KBM-7 (cell line): ENCODE measurements at regions not wholly inside any gene's neighbourhood (a gene's known extent, or its start where the extent isn't known, plus 50 kb on each side); places are given as distances from the start of the nearest gene placed in this dataset.
A peak's percentile ranks its signal among the peaks of the same experiment; 100 is the strongest.

Experiments used
- DNase-seq: peaks from one replicate; pipeline ENCODE4 v3.0.0-alpha.2; 2015
- in situ Hi-C: fragments of 300-500 bp; cut with MboI; formaldehyde crosslinking; loops from 2 replicates; pipeline ENCODE4 v1.14.3; 2020; ENCODE audit warnings: low sequenced_read_pairs, low pct_unique_long_range_greater_than_20kb, mixed read lengths

DNA sequence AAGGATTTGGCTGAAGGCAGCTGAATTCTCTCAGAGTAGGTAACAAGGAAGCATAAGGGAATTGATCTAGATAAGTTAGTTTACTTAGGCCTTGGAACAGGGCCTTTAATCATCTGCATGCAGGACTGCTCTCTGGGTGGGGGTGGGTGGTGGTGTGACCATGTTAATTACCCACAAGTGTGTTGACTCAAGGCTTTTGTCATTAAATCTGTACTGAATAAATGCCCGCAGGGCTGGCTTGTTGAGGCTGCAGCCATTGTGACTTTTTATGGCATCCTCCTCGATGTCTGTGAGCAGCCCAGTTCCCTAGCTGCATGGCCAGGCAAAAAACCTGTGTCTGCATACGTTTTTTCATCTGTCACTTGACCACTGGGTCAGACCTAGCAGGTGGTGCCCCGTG is 63.5 kb upstream of the ASCC3 start:
- in situ Hi-C loops: no loop called here
- DNase-seq: no peak

DNA sequence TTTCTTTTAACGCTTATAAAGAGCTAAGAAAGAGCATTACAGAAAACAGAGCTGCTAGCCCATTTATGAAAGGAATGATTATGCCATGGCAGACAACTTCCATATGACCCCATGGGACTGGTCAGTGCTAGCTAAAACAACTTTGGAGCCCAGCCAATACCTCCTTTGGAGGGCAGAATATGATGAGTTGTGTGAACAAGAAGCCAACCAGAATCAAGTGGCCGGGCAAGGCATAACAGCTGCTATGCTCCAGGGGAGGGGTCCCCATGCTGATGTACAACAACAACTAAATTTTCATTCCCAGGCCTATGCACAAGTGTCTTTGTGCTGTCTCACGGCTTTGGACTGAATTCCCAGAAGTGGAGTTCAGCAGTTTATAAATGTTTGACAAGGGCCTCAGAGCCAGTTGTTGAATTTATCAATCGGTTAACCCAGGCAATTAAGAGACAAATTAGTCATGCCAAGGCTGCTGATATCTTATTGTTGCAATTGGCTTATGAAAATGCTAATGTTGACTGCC is 65.0 kb upstream of the ASCC3 start:
- in situ Hi-C loops: no loop called here
- DNase-seq: no peak

DNA sequence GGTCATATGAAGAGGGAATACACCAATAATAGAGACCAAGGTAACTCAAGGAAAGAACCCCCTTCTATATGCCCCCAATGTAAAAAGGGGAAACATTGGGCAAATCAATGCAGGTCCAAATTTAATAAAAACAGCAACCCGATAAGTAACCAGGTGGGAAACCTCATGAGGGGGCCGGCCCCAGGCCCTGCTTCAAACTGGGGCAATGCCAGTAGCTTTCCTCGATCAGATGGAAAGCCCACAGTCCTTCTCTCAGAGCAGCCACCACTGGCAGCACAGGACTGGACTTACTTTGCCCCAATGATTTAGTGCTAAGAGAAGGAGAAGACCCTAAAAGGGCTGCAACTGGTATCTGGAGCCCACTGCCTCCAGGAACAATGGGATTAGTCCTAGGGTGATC is 65.6 kb upstream of the ASCC3 start:
- in situ Hi-C loops: no loop called here
- DNase-seq: no peak

DNA sequence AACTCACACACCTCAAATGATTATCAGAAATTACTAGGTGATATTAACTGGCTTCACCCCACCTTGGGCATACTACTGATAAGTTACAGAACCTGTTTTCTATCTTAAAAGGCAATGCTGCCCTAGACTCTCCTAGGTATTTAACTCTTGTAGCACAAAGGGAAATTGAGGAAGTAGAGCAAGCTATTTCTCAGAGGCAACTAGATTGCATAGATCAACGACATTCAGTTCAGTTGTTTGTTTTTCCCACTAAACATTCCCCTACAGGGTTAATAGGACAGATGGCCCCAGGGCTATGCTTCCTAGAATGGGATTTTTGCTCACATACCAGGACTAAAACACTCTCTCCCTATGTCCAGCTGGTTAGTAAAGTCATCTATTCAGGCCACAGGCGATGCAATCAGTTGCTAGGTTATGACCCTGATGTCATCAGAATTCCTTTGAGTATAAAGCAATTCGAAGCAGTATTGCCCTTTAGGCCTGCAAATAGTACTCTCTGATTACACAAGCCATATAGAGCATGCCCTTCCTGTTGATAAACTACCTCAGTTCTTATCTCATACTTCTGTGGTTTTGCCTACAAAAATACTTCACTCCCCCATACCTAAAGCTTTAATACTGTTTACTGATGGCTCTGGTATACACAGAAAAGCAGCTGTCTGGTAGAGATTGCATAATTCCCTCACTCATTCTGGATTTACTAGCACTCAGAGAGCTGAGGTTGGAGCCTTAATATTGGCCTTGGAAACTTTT is 67.4 kb upstream of the ASCC3 start:
- in situ Hi-C loops: no loop called here
- peak; percentile 20 for DNase-seq

DNA sequence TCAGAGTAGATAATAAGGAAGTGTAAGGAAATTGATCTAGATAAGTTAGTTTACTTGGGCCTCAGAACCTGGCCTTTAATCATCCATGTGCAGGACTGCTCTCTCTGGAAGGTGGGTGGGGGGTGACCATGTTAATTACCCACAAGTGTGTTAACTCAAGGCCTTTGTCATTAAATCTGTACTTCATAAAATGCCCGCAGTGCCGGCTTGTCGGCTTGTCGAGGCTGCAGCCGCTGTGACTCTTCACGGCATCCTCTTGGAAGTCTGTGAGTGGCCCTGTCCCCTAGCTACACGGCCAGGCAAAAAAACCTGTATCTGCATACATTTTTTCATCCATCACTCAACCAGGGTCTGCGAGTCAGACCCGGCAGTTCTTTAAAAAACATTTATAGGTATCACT is 70.9 kb upstream of the ASCC3 start:
- in situ Hi-C loops: no loop called here
- no peak for DNase-seq

DNA sequence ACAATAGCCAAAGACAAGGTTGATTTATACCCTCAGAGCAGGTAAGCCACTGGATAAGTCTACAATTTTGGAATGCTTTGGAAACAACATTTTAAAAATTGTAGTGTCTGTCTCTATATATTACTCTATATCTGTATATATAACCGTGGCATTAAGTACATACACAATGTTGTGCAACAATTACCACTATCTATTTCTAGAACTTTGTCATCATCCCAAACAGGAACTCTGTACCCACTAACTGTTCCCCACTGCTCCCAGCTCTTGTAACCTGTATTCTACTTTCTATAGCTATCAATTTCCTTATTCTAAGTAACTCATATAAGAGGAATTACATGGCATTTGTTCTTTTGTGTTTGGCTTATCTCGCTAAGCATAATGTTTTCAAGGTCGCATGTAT is 78.2 kb upstream of the ASCC3 start:
- in situ Hi-C loops: no loop called here
- DNase-seq: no peak

DNA sequence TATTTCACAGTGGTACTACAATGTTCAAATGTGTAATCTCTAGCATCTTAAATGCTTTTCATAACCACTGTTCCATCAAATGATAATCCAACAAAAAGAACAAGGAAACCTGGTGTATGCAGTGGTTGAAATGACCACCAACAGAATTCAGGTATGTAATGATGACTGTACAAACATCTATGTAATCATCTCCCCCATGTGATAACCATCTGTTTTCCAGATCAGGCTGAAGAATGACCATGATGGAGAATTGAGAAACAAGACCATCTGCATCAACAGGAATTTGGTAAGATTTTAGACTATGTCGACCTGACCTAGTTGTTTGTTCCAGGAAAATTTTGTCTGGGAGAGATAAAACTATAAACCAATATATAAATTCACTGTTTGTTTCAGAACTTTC is 81.3 kb upstream of the ASCC3 start:
- no peak for DNase-seq
- in situ Hi-C loops: no loop called here

DNA sequence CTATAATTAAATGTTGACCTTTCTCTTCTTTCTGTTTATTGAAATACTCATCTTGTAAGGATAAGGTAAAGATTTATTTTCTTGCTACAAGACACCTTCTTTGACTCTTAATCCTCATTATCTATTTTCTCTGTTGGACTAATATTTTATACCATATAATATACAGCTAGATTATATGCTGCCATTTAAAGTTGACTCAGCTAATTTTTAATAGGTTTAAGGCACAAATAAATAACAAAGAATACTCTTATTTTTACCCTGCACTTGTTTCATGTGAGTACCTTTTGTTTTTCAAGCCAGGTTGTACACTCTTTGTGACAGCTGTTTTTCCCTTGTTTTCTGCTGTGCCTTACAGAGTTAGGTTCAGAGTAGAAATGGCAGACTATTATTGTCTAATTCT is 83.9 kb upstream of the ASCC3 start:
- in situ Hi-C loops: no loop called here
- no peak for DNase-seq

DNA sequence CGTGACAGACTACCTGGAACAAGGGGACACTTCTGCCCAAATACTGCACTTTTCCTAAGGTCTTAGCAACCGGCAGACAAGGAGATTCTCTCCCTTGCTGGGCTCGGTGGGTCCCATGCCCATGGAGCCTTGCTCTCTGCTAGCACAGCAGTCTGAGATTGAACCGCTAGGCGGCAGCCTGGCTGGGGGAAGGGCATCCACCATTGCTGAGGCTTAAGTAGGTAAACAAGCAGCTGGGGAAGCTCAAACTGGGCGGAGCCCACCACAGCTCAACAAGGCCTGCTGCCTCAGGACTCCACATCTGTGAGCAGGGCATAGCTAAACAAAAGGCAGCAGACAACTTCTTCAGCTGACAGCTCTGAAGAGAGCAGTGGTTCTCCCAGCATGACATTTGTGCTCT is 87.8 kb upstream of the ASCC3 start:
- no peak for DNase-seq
- in situ Hi-C loops: no loop called here

DNA sequence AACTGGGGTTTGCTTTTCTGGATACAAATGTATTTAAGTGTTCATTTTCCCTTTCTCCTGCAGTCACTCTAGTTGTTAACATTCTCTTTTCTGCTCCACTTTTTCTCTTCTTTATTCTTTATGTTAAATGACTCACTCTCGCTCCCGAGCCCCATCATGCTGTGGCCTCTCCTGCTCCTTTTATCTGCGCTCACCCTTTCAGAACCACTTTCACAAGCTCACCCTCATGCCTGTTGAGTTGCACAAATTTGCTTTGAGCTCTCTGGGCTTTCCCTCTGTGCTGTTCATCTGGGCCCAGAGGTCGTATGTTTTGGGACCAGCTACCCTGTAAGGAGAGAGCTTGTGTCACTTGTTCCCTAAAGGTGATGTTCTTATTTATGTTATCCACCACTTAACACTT is 98.1 kb upstream of the ASCC3 start:
- DNase-seq: no peak
- in situ Hi-C loops: no loop called here

DNA sequence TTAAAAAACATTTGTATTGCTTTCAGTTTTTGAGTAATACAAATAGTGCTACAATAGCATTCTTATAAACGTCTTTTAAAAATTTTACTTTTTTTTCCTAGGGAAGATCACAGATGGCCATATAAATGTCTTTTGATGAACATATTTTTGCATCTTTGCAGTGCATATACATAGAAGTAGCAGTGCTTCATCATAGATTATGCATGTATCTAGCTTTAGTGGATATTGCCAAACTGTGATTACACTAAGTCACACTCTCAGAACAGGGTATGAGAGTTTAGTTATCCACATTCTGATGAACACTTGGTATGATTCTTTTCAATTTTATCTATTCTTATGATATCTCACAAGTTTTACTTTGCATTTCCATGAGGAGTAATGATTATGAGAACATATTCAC is 99.8 kb upstream of the ASCC3 start:
- in situ Hi-C loops: no loop called here
- DNase-seq: no peak

DNA sequence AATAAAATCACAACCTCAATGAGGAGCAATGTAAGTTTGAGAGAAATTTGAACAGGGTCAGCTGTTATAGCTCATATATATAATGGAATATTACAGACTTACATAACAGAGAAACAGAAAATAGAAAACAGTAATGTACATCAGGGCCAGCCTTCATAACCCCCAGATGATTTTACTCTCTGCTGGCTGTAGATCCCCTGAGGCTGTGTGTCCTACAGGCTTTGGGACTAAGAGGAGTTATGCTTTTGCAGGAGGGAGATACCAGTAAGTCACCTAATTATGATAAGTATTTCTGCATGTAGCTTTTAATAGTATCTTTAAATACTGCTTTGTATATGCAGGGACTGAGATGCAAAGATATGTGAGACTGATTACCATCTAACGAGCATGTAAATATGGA is 105.8 kb upstream of the ASCC3 start:
- DNase-seq: no peak
- in situ Hi-C loops: no loop called here

DNA sequence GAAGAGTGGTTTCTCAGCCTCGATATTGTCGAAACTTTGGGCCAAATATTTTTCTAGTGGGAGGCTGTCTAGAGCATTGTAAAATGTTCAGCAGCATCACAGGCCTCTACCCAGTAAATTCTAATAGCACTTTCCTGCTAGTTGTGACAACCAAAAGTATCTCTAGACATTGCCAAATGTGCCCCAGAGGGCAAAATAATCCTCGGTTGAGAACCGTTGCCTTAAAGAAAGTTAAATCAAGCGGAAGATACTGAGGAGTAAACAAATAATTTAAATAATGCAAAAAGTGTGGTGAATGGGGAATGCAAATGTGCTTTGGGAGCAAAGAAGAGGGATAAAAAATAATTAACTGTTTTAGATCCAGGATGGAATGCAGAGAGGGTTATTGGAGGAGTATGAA is 106.4 kb upstream of the ASCC3 start:
- in situ Hi-C loops: no loop called here
- DNase-seq: no peak

DNA sequence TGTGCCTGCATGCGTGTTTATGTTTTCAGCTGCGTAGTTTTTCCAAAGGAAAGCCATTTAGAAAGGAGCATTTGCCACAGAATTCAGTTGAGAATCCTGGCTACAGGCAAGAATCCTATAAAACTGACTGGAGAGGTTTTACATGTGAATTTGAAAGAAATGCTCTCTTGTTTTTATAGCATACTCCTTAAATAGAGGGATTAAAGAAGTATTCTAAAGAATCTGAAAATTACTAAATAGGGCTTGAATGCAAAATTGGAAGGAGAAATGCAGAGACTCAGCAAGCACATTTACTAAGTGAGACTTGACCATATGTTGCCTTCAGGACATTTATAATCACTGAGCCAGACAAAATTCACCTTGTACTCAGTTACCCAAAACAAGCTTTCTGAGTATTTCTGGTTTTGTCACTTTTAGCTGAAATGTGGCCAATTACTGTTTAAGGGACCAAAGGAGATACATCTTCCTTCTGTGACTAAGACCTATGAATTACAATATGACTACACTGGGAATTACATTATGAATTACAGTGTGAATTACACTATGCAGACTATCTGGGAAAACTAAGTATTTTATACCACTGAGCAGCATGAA is 107.4 kb upstream of the ASCC3 start:
- in situ Hi-C loops: no loop called here
- no peak for DNase-seq

DNA sequence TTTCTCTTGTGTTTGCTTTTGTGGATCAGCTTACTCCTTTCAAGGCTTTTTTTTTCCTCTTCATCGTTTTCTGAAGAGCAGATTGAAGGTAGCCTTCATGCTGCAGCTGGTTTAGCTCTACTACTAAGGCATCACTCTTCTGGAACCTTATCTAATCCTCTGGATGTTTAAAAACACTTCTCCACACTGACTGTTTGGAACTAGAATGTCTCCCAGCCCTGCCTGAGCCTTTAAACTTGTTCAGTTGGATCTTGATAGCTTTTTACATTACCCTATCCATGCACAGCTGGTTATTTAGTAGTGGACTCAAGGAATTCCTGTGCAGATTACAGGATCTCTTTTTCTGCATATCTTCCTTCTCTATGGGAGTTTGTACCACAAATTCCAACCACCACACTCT is 108.9 kb upstream of the ASCC3 start:
- in situ Hi-C loops: no loop called here
- DNase-seq: no peak

DNA sequence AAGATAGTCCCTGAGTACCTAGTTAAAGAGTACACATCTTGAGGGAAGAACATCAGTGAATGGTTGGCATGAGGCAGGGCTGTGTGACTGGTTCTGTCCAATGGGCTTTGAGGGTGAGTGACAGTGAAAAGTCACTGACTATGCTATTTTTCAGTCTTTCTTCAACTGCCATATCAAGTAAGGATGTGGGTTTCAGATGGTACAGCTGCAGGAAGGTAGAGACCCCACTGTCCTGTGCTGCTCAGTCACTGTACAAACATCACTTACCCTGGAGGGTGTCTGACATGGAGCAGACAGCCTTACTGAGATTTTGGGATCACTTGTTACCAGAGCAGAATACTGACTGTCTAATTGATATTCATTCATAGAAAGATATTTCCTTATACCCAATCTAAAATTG is 115.3 kb upstream of the ASCC3 start:
- in situ Hi-C loops: no loop called here
- DNase-seq: no peak

DNA sequence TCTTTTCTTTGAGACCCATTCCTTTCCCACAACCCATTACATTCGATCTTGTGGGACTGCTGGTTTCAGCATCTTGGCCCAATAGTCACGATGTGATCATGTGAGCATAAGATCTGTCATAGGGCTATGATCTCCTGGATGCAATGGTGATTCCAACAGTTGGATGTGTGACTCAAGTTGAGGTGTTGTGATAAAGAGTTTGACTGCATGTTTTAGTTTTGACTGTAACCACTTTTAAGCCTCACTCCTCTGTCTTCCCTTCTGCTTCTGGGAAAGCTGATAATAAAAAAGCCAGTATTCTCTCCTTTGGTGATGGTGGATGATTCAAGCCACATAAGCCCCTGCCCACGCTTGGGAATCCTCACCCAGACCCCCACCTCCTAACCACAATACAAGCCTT is 117.0 kb upstream of the ASCC3 start:
- DNase-seq: no peak
- in situ Hi-C loops: no loop called here

DNA sequence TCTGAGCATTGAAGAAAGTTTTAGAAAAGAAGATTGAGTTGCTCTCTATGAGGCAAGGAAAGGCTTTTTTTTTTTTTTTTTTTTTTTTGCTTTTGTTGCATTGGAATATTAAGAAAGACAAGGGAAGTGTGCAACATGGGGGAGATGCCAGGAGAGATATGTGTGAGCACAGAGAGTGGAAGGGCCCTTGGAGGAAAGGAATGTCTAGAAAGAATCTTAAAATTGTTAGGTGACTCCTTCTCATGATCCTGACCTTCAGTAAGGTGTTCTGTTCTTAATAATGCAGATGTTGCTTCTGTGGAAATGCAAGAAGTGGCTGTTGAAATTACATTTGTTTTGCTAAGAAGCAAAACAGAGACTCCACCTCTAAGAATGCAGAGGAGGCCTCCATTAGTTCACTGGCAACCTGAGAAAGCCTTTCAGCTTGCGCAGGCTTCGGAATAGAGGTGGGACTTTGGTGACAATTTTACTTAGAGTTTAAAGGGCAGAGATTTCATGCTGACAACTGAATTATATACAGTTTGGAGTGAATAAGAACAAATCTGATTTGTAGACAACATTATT is 118.0 kb upstream of the ASCC3 start:
- DNase-seq: no peak
- in situ Hi-C loops: no loop called here

DNA sequence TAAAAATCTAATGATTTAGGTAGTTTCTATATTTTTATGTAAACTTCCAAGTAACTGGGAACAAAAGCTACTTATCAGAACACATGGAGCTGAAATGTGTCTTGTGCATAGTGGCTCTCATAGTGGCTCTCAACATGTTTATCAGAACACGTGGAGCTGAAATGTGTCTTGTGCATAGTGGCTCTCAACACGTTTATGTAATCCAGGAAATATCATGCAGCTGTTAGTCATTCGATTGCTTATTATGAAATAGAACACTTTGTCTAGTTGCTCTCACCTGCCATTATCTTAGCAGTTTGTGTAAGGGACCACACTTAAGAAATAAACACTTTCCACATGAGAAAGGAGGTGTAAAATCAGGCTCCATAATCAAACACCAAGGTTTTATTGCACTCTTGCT is 119.2 kb upstream of the ASCC3 start:
- no peak for DNase-seq

DNA sequence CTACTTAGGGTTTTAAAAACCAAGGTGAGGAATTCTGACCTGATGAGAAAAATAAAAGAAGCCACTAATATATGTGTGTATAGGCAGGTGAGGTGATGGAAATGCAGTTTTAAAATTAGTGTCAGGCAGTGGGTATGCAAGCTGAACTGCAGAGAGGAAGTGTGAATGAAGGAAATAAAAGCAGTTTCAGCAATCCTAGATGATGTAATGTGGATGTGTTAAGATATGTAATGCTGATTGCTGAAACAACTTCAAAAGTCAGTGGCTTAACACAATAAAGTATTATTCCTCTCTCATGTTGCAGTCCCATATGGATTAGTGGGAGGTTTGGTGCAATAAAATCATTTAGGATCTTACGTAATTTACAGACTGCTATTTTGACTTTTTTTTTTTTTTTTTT is 119.9 kb upstream of the ASCC3 start:
- no peak for DNase-seq
- in situ Hi-C loops: no loop called here

More for the DNA sequence above, 119.2 kb upstream of the ASCC3 start:
- in situ Hi-C loops: no loop called here

DNA sequence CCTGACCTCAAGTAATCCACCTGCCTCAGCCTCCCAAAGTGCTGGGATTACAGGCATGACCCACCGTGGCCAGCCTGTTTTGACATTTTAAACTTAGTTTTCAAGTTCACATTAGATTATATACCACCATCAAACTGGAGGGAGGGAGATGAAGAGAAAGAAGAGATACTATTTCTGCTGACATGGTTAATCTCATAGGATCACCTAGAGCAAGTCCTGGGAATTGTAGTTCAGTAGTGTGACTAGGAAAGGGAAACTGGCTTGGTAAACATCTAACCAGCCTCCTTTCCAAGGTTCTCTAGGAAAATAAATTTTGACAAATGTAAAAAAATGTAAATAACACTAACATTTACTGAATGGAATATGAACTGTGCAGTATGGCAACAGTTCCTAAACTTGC is 120.5 kb upstream of the ASCC3 start:
- no peak for DNase-seq
- in situ Hi-C loops: no loop called here
